DND-41 (cell line): ENCODE measurements at regions not wholly inside any gene's neighbourhood (a gene's known extent, or its start where the extent isn't known, plus 50 kb on each side); places are given as distances from the start of the nearest gene placed in this dataset.

Experiments
- ATAC-seq: fragments of 200-7000 bp; cut with Tn5 transposase; 3 replicates; pipeline ENCODE4 v1.9.1; 2021; ENCODE audit warnings: low read depth; ENCODE audit not compliant: insufficient read depth
- DNase-seq: peaks from one replicate; pipeline ENCODE4 v3.0.0-alpha.2; 2020
- H2AFZ ChIP-seq: 2 replicates; pipeline ENCODE4 v1.6.0; 2012; ENCODE audit warnings: low read depth, low read length
- H3K27ac ChIP-seq: 2 replicates; pipeline ENCODE4 v1.5.1; 2012; ENCODE audit warnings: low read length, inconsistent platforms
- H3K27me3 ChIP-seq: fragments of 200-600 bp; sonication (generic); 2 replicates; pipeline ENCODE4 v1.6.0; 2012; ENCODE audit warnings: low read length, mild to moderate bottlenecking, inconsistent platforms; ENCODE audit not compliant: insufficient read depth, poor library complexity
- H3K36me3 ChIP-seq: 2 replicates; pipeline ENCODE4 v1.5.1; 2012; ENCODE audit warnings: low read length, inconsistent platforms; ENCODE audit not compliant: insufficient read depth
- H3K4me1 ChIP-seq: 2 replicates; pipeline ENCODE4 v1.5.1; 2012; ENCODE audit warnings: mild to moderate bottlenecking, low read length; ENCODE audit not compliant: insufficient read depth
- H3K4me2 ChIP-seq: 2 replicates; pipeline ENCODE4 v1.6.0; 2012; ENCODE audit warnings: mild to moderate bottlenecking, moderate library complexity, low read length, inconsistent platforms; ENCODE audit not compliant: insufficient read depth
- H3K4me3 ChIP-seq, 2 experiments: fragments of 200-600 bp in 1 of 2; shearing (Covaris generic) in 1 of 2; 2 replicates each; pipeline ENCODE4 v1.5.1; 2012 to 2016; ENCODE audit warnings: inconsistent platforms in 2 of 2, low read length in 2 of 2, mild to moderate bottlenecking in 2 of 2, low read depth in 1 of 2, moderate library complexity in 1 of 2
- H3K79me2 ChIP-seq: 2 replicates; pipeline ENCODE4 v1.6.0; 2012; ENCODE audit warnings: low read length, inconsistent platforms; ENCODE audit not compliant: insufficient read depth
- H3K9ac ChIP-seq: 2 replicates; pipeline ENCODE4 v1.6.0; 2012; ENCODE audit warnings: low read depth, mild to moderate bottlenecking, inconsistent platforms, low read length, moderate library complexity
- H3K9me3 ChIP-seq: 2 replicates; pipeline ENCODE4 v1.5.1; 2012; ENCODE audit warnings: low read length, moderate library complexity, mild to moderate bottlenecking, inconsistent platforms; ENCODE audit not compliant: insufficient read depth, severe bottlenecking
- H4K20me1 ChIP-seq: 2 replicates; pipeline ENCODE4 v1.6.0; 2012; ENCODE audit warnings: low read length; ENCODE audit not compliant: insufficient read depth
- EZH2 ChIP-seq: IDR thresholded peaks from 3 replicates; pipeline ENCODE4 v1.6.1; 2012; ENCODE audit warnings: borderline replicate concordance, low read depth, mild to moderate bottlenecking, moderate library complexity, low read length, inconsistent platforms; ENCODE audit not compliant: severe bottlenecking
- TF ChIP-seq, protein P1 (sequence below): IDR thresholded peaks from 2 replicates; pipeline ENCODE4 v1.5.1; 2012; ENCODE audit warnings: borderline replicate concordance, low read length, moderate library complexity, mild to moderate bottlenecking; ENCODE audit not compliant: poor library complexity, severe bottlenecking; ENCODE audit errors: extremely low read depth

DNA sequence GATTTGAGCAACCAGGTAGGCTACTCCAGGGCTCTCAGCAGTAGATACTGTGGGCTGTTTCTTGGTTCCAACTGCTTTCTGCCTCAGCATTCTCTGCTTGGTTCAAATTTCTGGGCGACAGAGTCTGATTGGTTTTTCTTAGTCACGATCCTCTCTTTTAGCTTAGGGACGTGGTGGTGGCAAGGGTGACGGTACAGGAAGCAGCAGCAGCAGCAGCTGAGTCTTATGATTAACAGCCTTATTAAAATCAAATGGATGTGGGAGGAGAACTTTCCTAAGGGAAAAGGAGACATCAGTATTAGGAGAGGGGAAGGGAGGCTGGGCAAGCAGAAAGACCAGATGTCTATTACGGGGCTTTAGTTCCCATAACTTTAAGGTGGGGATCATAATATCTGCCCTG lies 156.5 kb upstream of the PLPP4 start:
- TF ChIP-seq EZH2: no peak
- TF ChIP-seq, protein P1, sequence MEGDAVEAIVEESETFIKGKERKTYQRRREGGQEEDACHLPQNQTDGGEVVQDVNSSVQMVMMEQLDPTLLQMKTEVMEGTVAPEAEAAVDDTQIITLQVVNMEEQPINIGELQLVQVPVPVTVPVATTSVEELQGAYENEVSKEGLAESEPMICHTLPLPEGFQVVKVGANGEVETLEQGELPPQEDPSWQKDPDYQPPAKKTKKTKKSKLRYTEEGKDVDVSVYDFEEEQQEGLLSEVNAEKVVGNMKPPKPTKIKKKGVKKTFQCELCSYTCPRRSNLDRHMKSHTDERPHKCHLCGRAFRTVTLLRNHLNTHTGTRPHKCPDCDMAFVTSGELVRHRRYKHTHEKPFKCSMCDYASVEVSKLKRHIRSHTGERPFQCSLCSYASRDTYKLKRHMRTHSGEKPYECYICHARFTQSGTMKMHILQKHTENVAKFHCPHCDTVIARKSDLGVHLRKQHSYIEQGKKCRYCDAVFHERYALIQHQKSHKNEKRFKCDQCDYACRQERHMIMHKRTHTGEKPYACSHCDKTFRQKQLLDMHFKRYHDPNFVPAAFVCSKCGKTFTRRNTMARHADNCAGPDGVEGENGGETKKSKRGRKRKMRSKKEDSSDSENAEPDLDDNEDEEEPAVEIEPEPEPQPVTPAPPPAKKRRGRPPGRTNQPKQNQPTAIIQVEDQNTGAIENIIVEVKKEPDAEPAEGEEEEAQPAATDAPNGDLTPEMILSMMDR: no peak

DNA sequence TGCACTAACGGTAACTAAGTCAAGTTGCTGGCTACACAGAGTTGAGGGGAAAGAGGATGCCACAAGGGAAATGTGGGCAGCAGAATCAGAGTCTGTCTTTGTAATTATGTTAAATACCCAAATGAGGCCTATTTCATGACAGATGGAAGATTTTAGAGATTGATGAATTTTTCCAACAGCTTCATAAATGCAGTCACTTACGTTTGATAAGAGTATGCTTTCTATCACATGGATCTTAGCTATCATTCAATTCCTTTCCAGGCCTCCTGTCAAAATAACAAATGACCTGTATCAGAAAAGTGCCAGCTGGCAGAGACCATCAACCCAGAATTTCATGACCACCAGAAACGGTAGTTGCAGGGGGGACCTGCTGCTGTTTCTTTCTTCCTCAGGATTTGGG lies 148.4 kb upstream of the PLPP4 start:
- H4K20me1 ChIP-seq: no peaks in the 10 kb centered on the region

More for the DNA sequence above, 156.5 kb upstream of the PLPP4 start:
- Histone ChIP-seq H3K9me3 (no peaks in the 10 kb centered on the region), H3K4me3 (no peak overlapping the region), H4K20me1 (no peaks in the 10 kb centered on the region), H3K27ac (no peak overlapping the region), H2AFZ (no peak overlapping the region), H3K79me2 (no peaks in the 10 kb centered on the region), H3K36me3 (no peaks in the 10 kb centered on the region), H3K9ac (no peak overlapping the region), H3K4me1 (no peaks in the 10 kb centered on the region), H3K27me3 (peaks cover 7% of the 10 kb centered on the region), H3K4me2 (no peak overlapping the region)
- ATAC-seq (no peak), DNase-seq (no peak)

DNA sequence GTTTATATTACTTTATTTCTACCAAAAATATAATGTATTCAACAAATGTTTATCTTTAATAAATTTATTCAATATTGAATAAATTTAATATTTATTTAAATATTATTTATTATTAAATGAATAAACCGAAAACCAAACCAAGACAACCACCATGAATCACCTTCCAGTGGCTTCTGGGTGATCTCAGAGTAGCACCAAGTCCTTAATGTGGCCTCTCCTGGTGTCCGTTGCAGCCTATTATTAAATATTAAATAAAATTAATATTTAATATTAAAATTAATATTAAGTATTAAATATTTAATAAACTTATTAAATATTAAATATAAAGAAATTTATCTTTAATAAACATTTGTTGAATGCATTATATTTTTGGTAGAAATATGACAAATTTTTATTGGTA lies 143.3 kb upstream of the PLPP4 start:
- TF ChIP-seq, protein P1: no peak
- no peak for TF ChIP-seq EZH2
- Histone ChIP-seq H3K4me1 (no peaks in the 10 kb centered on the region), H3K27ac (no peak overlapping the region), H3K27me3 (peaks cover 5% of the 10 kb centered on the region), H3K36me3 (no peaks in the 10 kb centered on the region), H3K9ac (no peak overlapping the region), H2AFZ (no peak overlapping the region), H4K20me1 (no peaks in the 10 kb centered on the region), H3K4me2 (no peak overlapping the region), H3K9me3 (no peaks in the 10 kb centered on the region), H3K79me2 (no peaks in the 10 kb centered on the region), H3K4me3 (no peak overlapping the region)
- ATAC-seq (no peak), DNase-seq (no peak)

More for the DNA sequence above, 148.4 kb upstream of the PLPP4 start:
- H3K9ac ChIP-seq: no peak overlapping the region
- no peaks in the 10 kb centered on the region for H3K9me3 ChIP-seq
- no peak overlapping the region for H2AFZ ChIP-seq
- H3K27me3 ChIP-seq: peaks cover 5% of the 10 kb centered on the region
- H3K27ac ChIP-seq: no peak overlapping the region
- no peak overlapping the region for H3K4me3 ChIP-seq
- DNase-seq (no peak), ATAC-seq (no peak)
- TF ChIP-seq EZH2: no peak
- TF ChIP-seq, protein P1: no peak
- no peaks in the 10 kb centered on the region for H3K4me1 ChIP-seq
- no peak overlapping the region for H3K4me2 ChIP-seq
- no peaks in the 10 kb centered on the region for H3K36me3 ChIP-seq
- H3K79me2 ChIP-seq: no peaks in the 10 kb centered on the region

DNA sequence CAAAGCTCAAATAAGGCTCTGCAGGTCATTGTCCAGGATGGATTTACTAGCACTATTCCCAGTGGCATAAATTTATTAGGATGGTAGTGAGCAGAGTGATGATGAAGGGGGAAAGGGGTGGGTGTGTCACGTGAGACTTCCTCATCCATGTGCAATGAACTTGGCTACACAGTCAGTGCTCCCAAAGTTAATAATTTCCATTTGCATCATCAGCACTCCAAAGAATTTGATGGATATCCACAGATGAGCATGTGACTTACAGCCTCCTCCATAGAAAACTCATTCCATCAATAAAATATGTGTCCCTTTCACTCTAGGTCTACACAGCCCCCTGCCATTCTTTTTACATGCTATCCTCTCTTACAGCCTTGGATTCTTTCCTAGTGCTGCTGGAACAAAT lies 142.6 kb upstream of the PLPP4 start:
- no peaks in the 10 kb centered on the region for H3K36me3 ChIP-seq

More for the DNA sequence above, 142.6 kb upstream of the PLPP4 start:
- TF ChIP-seq, protein P1: no peak
- no peak for TF ChIP-seq EZH2
- H3K4me2 ChIP-seq: no peak overlapping the region
- no peak overlapping the region for H3K9ac ChIP-seq
- H3K79me2 ChIP-seq: no peaks in the 10 kb centered on the region
- H3K4me3 ChIP-seq: no peak overlapping the region
- H3K4me1 ChIP-seq: no peaks in the 10 kb centered on the region
- H4K20me1 ChIP-seq: no peaks in the 10 kb centered on the region
- DNase-seq: no peak
- H2AFZ ChIP-seq: no peak overlapping the region
- no peaks in the 10 kb centered on the region for H3K9me3 ChIP-seq
- no peak for ATAC-seq
- H3K27me3 ChIP-seq: peaks cover 5% of the 10 kb centered on the region
- no peak overlapping the region for H3K27ac ChIP-seq
